Motor neuron (in vitro differentiated cells): ENCODE measurements at regions not wholly inside any gene's neighbourhood (a gene's known extent, or its start where the extent isn't known, plus 50 kb on each side); places are given as distances from the start of the nearest gene placed in this dataset.

ENCODE experiments used
- ATAC-seq, 8 experiments: fragments of 200-7000 bp; cut with Tn5 transposase; replicated peaks in 6 of 8; 2 replicates each; pipeline ENCODE4 v1.8.0; 2021; ENCODE audit warnings: mild to moderate bottlenecking in 8 of 8, moderate library complexity in 8 of 8
- H3K27ac ChIP-seq, 2 donors: fragments of 250-450 bp; sonication (Bioruptor Pico); 2 replicates each; pipeline ENCODE4 v1.9.0; 2021; ENCODE audit warnings: antibody characterized with exemption in 2 of 2, mild to moderate bottlenecking in 2 of 2, moderate library complexity in 1 of 2
- H3K4me1 ChIP-seq, 2 donors: fragments of 250-450 bp; sonication (Bioruptor Pico); replicated peaks in 1 of 2; 2 replicates each; pipeline ENCODE4 v1.6.1; 2021; ENCODE audit warnings: antibody characterized with exemption in 2 of 2, mild to moderate bottlenecking in 2 of 2, moderate library complexity in 1 of 2
- H3K4me3 ChIP-seq, 5 donors: fragments of 250-450 bp; sonication (Bioruptor Pico); 2 replicates each; pipeline ENCODE4 v1.9.0; 2021; ENCODE audit warnings: antibody characterized with exemption in 5 of 5, mild to moderate bottlenecking in 5 of 5, moderate library complexity in 4 of 5
- WGBS, 10 experiments: fragments of 450-650 bp; shearing (Covaris generic); methylation state at CpG; one replicate each; pipeline ENCODE4 v1.0.0; 2022; 5-methylcytosine and 5-hydroxymethylcytosine counted together
- in situ Hi-C, 9 experiments: fragments of 400-800 bp; cut with MboI; loops; one replicate each; pipeline ENCODE4 v1.15.0; 2021; ENCODE audit warnings: low sequenced_read_pairs in 9 of 9, low pct_unique_long_range_greater_than_20kb in 2 of 9; ENCODE audit not compliant: unreplicated experiment in 9 of 9

- in situ Hi-C loops: loop anchor here in 1 of 9 experiments (25.0 kb wide), 1 partner anchor 167 kb away; no protein-coding TSS in a partner anchor
Measured at GRCh38 chr12:43120150-43120549, 431.9 kb downstream of the ADAMTS20 start.

GRCh38 chr12:43118881-43119280, 433.1 kb downstream of the ADAMTS20 start:
- in situ Hi-C loops: loop anchor here in 1 of 9 experiments (25.0 kb wide), 1 partner anchor 168 kb away; no protein-coding TSS in a partner anchor
- ATAC-seq: no peak
- H3K4me1 ChIP-seq: peaks cover 0 to 2% of the 10 kb centered on the region in 2 donors
- H3K4me3 ChIP-seq: no peak overlapping the region
- no peak overlapping the region for H3K27ac ChIP-seq

More at GRCh38 chr12:43120150-43120549, 431.9 kb downstream of the ADAMTS20 start:
- peak in 3 of 8 experiments; percentile 60 to 83 (median 69) for ATAC-seq
- Histone ChIP-seq H3K27ac (no peak overlapping the region), H3K4me3 (no peak overlapping the region), H3K4me1 (peaks cover 0 to 2% of the 10 kb centered on the region in 2 donors)
- WGBS, 10 experiments: 17 to 100% (median 66%) methylated on average over 1 of the region's 1 CpG; no CpG with 5 or more reads in 2 of the 10 experiments

- in situ Hi-C loops: loop anchor here in 1 of 9 experiments (25.0 kb wide), 1 partner anchor 169 kb away; no protein-coding TSS in a partner anchor
- peak in 3 of 8 experiments; percentile 51 to 86 (median 85) for ATAC-seq
- no peak overlapping the region for H3K27ac ChIP-seq
- no peak overlapping the region for H3K4me3 ChIP-seq
- peaks cover 0 to 2% of the 10 kb centered on the region in 2 donors for H3K4me1 ChIP-seq
Measured at GRCh38 chr12:43118234-43118633, 433.8 kb downstream of the ADAMTS20 start.

- no peak overlapping the region for H3K4me3 ChIP-seq
- no peak for ATAC-seq
- WGBS, 10 experiments: 44 to 100% (median 90%) methylated on average over 1 to 3 of the region's 3 CpGs; no CpG with 5 or more reads in 3 of the 10 experiments
- in situ Hi-C loops: loop anchor here in 1 of 9 experiments (25.0 kb wide), 1 partner anchor 170 kb away; no protein-coding TSS in a partner anchor
- peaks cover 0 to 2% of the 10 kb centered on the region in 2 donors for H3K4me1 ChIP-seq
- H3K27ac ChIP-seq: no peak overlapping the region
Measured at GRCh38 chr12:43117226-43117930, 434.6 kb downstream of the ADAMTS20 start.

- H3K4me1 ChIP-seq: peaks cover 0 to 2% of the 10 kb centered on the region in 2 donors
- no peak overlapping the region for H3K27ac ChIP-seq
- in situ Hi-C loops: loop anchor here in 1 of 9 experiments (25.0 kb wide), 1 partner anchor 172 kb away; no protein-coding TSS in a partner anchor
- WGBS, 10 experiments: 75 to 100% (median 97%) methylated on average over 1 to 4 of the region's 4 CpGs
- H3K4me3 ChIP-seq: no peak overlapping the region
- no peak for ATAC-seq
Measured at GRCh38 chr12:43115441-43116160, 436.4 kb downstream of the ADAMTS20 start.

- H3K4me3 ChIP-seq: no peak overlapping the region
- WGBS, 10 experiments: 85 to 100% (median 95%) methylated on average over 2 to 3 of the region's 3 CpGs
- no peak overlapping the region for H3K27ac ChIP-seq
- in situ Hi-C loops: loop anchor here in 1 of 9 experiments (25.0 kb wide), 1 partner anchor 173 kb away; no protein-coding TSS in a partner anchor
- no peaks in the 10 kb centered on the region for H3K4me1 ChIP-seq
- ATAC-seq: no peak
Measured at GRCh38 chr12:43114316-43114715, 437.7 kb downstream of the ADAMTS20 start.

- WGBS, 10 experiments: 33 to 100% (median 89%) methylated on average over 1 to 4 of the region's 4 CpGs
- Histone ChIP-seq H3K27ac (no peak overlapping the region), H3K4me1 (no peaks in the 10 kb centered on the region), H3K4me3 (no peak overlapping the region)
- no peak for ATAC-seq
- in situ Hi-C loops: loop anchor here in 1 of 9 experiments (25.0 kb wide), 1 partner anchor 174 kb away; no protein-coding TSS in a partner anchor
Measured at GRCh38 chr12:43113616-43114015, 438.4 kb downstream of the ADAMTS20 start.

- H3K4me1 ChIP-seq: no peaks in the 10 kb centered on the region
- WGBS, 10 experiments: 17 to 100% (median 86%) methylated on average over 1 to 2 of the region's 2 CpGs
- peak in 1 of 8 experiments; percentile 59 for ATAC-seq
- in situ Hi-C loops: loop anchor here in 1 of 9 experiments (25.0 kb wide), 1 partner anchor 174 kb away; no protein-coding TSS in a partner anchor
- H3K27ac ChIP-seq: no peak overlapping the region
- H3K4me3 ChIP-seq: no peak overlapping the region
Measured at GRCh38 chr12:43113135-43113534, 438.9 kb downstream of the ADAMTS20 start.

- Histone ChIP-seq H3K27ac (no peak overlapping the region), H3K4me1 (no peaks in the 10 kb centered on the region), H3K4me3 (no peak overlapping the region)
- ATAC-seq: no peak
- in situ Hi-C loops: loop anchor here in 1 of 9 experiments (25.0 kb wide), 1 partner anchor 175 kb away; no protein-coding TSS in a partner anchor
- 36 to 100% (median 79%) methylated on average over 1 to 8 of the region's 8 CpGs for WGBS, 10 experiments
Measured at GRCh38 chr12:43112101-43112920, 439.7 kb downstream of the ADAMTS20 start.

GRCh38 chr12:43111608-43112007, 440.4 kb downstream of the ADAMTS20 start:
- H3K4me1 ChIP-seq: no peaks in the 10 kb centered on the region
- 74 to 100% (median 88%) methylated on average over 1 to 6 of the region's 6 CpGs for WGBS, 10 experiments
- in situ Hi-C loops: loop anchor here in 1 of 9 experiments (25.0 kb wide), 1 partner anchor 176 kb away; no protein-coding TSS in a partner anchor
- H3K27ac ChIP-seq: no peak overlapping the region
- ATAC-seq: no peak
- no peak overlapping the region for H3K4me3 ChIP-seq

- peak in 1 of 8 experiments; percentile 25 for ATAC-seq
- Histone ChIP-seq H3K4me1 (no peaks in the 10 kb centered on the region), H3K4me3 (no peak overlapping the region), H3K27ac (no peak overlapping the region)
- in situ Hi-C loops: loop anchor here in 1 of 9 experiments (25.0 kb wide), 1 partner anchor 178 kb away; no protein-coding TSS in a partner anchor
- WGBS, 10 experiments: 20 to 100% (median 82%) methylated on average over 1 to 2 of the region's 2 CpGs
Measured at GRCh38 chr12:43109631-43110345, 442.2 kb downstream of the ADAMTS20 start.

- 30 to 100% (median 56%) methylated on average over 1 to 3 of the region's 3 CpGs; no CpG with 5 or more reads in 1 of the 10 experiments for WGBS, 10 experiments
Measured at GRCh38 chr12:43108656-43109055, 443.3 kb downstream of the ADAMTS20 start.

More at GRCh38 chr12:43108656-43109055, 443.3 kb downstream of the ADAMTS20 start:
- peak in 1 of 8 experiments; percentile 24 for ATAC-seq
- no peak overlapping the region for H3K27ac ChIP-seq
- in situ Hi-C loops: loop anchor here in 1 of 9 experiments (25.0 kb wide), 1 partner anchor 179 kb away; no protein-coding TSS in a partner anchor
- H3K4me1 ChIP-seq: no peaks in the 10 kb centered on the region
- no peak overlapping the region for H3K4me3 ChIP-seq
